AG04449 (cell line): ENCODE measurements at regions not wholly inside any gene's neighbourhood (a gene's known extent, or its start where the extent isn't known, plus 50 kb on each side); places are given as distances from the start of the nearest gene placed in this dataset.

ENCODE experiments used
- CTCF ChIA-PET: fragments of 350-600 bp; formaldehyde crosslinking; extraction: SDS; loops from one replicate; lab custom pipeline; 2021; ENCODE audit warnings: antibody characterized with exemption; lab: Yijun Ruan, JAX
- POLR2A ChIA-PET: fragments of 400-600, 350-600 bp; formaldehyde crosslinking; extraction: SDS; loops from one replicate; lab custom pipeline; 2020; ENCODE audit warnings: antibody characterized with exemption, inconsistent platforms; lab: Yijun Ruan, JAX
- DNase-seq: peaks from one replicate; pipeline ENCODE4 v3.0.0-alpha.2; 2010; ENCODE audit warnings: low read depth, low spot score
- H3K4me3 ChIP-seq: 2 replicates; pipeline ENCODE4 v1.5.1; 2011; ENCODE audit warnings: low read depth, mild to moderate bottlenecking, control low read depth, low read length
- CTCF ChIP-seq: IDR thresholded peaks from one replicate; pipeline ENCODE4 v1.5.1; 2011; ENCODE audit warnings: mild to moderate bottlenecking, moderate library complexity, low read length, control low read depth, inconsistent platforms; ENCODE audit not compliant: insufficient read depth; ENCODE audit errors: missing control alignments

- H3K4me3 ChIP-seq, result no peak overlapping the region
- TF ChIP-seq CTCF, result no peak
- no peak for DNase-seq
- CTCF ChIA-PET, result interaction anchor here (1.3 kb wide), 1 partner anchor 18 kb away, joined by 3 read pairs; no protein-coding TSS in a partner anchor
- POLR2A ChIA-PET, result no interaction called here
These were observed 210.9 kb downstream of the INHBA start for GRCh38 chr7:41491883-41492471.

- ChIA-PET POLR2A (no interaction called here), CTCF (interaction anchor here (1.3 kb wide), 1 partner anchor 19 kb away, joined by 3 read pairs; no protein-coding TSS in a partner anchor)
- TF ChIP-seq CTCF, result no peak
- DNase-seq, result no peak
- H3K4me3 ChIP-seq, result no peak overlapping the region
These were observed 211.6 kb downstream of the INHBA start for GRCh38 chr7:41491308-41491707.

GRCh38 chr7:41489885-41490284 is 213.0 kb downstream of the INHBA start:
- CTCF ChIA-PET, result no interaction called here
- POLR2A ChIA-PET, result no interaction called here
- no peak for DNase-seq
- no peak for TF ChIP-seq CTCF
- H3K4me3 ChIP-seq, result no peak overlapping the region

- ChIA-PET CTCF (no interaction called here), POLR2A (no interaction called here)
- TF ChIP-seq CTCF, result no peak
- no peak overlapping the region for H3K4me3 ChIP-seq
- no peak for DNase-seq
These were observed 215.5 kb downstream of the INHBA start for GRCh38 chr7:41487229-41487940.

- CTCF ChIA-PET, result no interaction called here
- DNase-seq, result no peak
- no peak for TF ChIP-seq CTCF
- no peak overlapping the region for H3K4me3 ChIP-seq
- POLR2A ChIA-PET, result interaction anchor here (0.6 kb wide), 1 partner anchor 34 kb away, joined by 4 read pairs; no protein-coding TSS in a partner anchor
These were observed 221.5 kb downstream of the INHBA start for GRCh38 chr7:41481353-41481752.

GRCh38 chr7:41478187-41478586 is 224.7 kb downstream of the INHBA start:
- no peak overlapping the region for H3K4me3 ChIP-seq
- ChIA-PET CTCF (interaction anchor here (1.5 kb wide), 1 partner anchor 218 kb away, joined by 3 read pairs; no protein-coding TSS in a partner anchor), POLR2A (no interaction called here)
- no peak for TF ChIP-seq CTCF
- no peak for DNase-seq
